Astrocyte of the cerebellum (primary cell): ENCODE measurements at regions not wholly inside any gene's neighbourhood (a gene's known extent, or its start where the extent isn't known, plus 50 kb on each side); places are given as distances from the start of the nearest gene placed in this dataset.

Experiments used
- DNase-seq: peaks from one replicate; pipeline ENCODE4 v3.0.0-alpha.2; 2011; ENCODE audit warnings: low read depth
- H3K4me3 ChIP-seq: 2 replicates; pipeline ENCODE4 v1.5.1; 2011; ENCODE audit warnings: mild to moderate bottlenecking, low read depth, low read length, moderate library complexity
- in situ Hi-C: cut with HindIII; loops from 2 replicates; pipeline ENCODE4 v1.10.0; 2017; ENCODE audit warnings: low sequenced_read_pairs
- TF ChIP-seq, protein P1 (sequence below): IDR thresholded peaks from 2 replicates; pipeline ENCODE4 v1.5.1; 2012; ENCODE audit warnings: low read length, low read depth, moderate library complexity, mild to moderate bottlenecking; ENCODE audit errors: missing control alignments

DNA sequence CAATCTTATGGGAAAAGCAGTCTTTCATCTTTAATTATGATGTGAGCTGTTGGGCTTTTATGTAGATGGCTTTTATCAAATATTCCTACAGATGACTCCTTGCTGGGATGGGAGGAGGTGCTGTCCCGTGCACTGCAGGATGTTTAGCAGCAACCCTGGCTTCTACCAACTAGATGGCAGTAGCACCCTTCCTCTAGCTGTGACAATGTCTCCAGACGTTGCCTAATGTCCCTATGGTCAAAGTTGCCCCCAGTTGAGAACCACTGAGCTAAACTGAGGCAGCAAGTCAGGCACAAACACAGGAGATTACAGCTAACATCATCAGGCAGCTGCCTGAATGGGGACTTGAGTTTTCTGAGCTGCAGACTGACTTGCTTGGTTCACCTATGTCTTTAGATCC, 401.9 kb upstream of the PDE4D start:
- no peak overlapping the region for H3K4me3 ChIP-seq
- in situ Hi-C loops = no loop called here
- peak; percentile 3 for DNase-seq
- TF ChIP-seq, protein P1, sequence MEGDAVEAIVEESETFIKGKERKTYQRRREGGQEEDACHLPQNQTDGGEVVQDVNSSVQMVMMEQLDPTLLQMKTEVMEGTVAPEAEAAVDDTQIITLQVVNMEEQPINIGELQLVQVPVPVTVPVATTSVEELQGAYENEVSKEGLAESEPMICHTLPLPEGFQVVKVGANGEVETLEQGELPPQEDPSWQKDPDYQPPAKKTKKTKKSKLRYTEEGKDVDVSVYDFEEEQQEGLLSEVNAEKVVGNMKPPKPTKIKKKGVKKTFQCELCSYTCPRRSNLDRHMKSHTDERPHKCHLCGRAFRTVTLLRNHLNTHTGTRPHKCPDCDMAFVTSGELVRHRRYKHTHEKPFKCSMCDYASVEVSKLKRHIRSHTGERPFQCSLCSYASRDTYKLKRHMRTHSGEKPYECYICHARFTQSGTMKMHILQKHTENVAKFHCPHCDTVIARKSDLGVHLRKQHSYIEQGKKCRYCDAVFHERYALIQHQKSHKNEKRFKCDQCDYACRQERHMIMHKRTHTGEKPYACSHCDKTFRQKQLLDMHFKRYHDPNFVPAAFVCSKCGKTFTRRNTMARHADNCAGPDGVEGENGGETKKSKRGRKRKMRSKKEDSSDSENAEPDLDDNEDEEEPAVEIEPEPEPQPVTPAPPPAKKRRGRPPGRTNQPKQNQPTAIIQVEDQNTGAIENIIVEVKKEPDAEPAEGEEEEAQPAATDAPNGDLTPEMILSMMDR = peak; percentile 65

DNA sequence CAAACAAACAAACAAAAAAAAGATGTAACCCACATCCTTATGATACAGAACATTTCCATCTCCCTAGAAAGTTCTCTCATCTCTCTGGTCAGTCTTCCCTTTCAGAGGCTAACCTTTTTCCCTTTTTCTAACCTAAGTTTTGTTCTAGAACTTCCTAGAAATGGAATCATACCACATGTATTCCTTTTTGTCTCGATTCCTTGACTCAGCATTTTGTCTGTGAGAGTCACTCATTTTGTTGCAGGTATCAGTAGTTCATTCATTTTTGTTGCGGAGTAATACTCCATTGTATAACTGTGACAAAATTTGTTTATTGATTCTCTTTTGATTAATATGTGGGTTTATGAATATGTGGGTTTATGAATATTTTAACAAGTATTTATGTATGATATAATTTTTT, 400.0 kb upstream of the PDE4D start:
- H3K4me3 ChIP-seq = no peak overlapping the region
- DNase-seq = no peak
- TF ChIP-seq, protein P1 = no peak
- in situ Hi-C loops = no loop called here

DNA sequence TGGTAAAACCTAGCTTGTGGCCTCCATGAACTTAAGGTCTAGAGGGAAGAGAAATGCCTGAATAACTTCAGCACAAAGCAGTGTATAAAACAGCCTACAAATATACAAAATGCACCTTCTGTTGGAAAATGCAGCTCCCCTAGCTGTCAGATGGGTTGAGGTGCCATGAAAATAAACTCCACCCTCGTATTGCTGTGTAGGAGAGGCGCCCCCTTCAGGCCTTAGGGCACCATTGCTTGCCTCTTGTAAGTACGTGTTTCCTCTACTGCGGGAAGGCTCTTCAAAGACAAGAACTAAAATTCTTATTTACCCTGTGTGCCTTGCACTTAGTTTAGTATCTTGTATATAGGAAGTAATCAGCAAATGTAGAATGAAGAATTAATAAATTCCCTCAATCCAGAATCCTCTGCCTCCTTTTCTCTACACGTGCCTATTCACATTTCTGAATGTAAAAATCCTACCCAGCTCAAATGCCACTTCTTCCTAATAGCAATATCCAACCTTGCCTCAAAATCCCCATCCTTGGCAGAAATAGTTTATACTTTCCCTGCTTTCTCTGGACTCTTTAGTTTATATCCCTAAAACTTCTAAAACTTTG, 393.7 kb upstream of the PDE4D start:
- DNase-seq = peak; percentile 20
- in situ Hi-C loops = no loop called here
- TF ChIP-seq, protein P1 = peak; percentile 73
- H3K4me3 ChIP-seq = no peak overlapping the region

DNA sequence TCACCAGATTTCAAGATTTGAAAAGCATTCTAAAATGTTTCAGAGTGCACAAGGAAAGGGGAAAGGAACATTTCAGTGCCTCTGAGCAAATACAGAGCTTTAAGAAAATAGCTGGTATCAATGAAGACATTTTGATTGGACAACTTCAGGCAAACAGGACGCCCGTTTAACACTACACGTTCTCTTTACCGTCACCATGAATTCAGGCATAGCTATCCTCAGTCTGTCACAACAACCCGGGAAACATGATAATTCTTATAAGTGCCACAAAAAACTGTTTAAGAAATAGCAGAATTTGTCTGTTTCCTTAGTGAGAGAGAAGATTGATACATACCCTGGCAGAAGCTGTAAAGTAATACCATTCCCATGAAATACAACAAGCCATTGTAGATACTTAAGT, 392.4 kb upstream of the PDE4D start:
- no peak for DNase-seq
- TF ChIP-seq, protein P1 = no peak
- no peak overlapping the region for H3K4me3 ChIP-seq
- in situ Hi-C loops = no loop called here

DNA sequence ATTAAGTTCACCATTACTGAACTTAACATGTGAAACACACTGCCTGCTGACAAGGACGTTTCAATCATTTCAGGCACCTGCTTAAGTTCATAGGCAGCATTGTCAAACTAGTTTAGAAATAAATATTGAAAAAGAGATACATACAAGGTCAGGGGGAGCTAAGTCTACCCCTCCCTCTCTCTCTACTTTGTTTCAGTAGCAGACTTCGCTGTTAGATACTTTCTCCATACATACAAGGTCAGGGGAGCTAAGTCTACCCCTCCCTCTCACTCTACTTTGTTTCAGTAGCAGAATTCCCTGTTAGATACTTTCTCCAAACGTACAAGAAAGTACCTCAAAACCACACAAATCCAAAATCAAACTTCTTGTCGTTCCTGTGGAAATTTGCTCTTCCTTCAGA, 387.4 kb upstream of the PDE4D start:
- TF ChIP-seq, protein P1 = no peak
- in situ Hi-C loops = no loop called here

DNA sequence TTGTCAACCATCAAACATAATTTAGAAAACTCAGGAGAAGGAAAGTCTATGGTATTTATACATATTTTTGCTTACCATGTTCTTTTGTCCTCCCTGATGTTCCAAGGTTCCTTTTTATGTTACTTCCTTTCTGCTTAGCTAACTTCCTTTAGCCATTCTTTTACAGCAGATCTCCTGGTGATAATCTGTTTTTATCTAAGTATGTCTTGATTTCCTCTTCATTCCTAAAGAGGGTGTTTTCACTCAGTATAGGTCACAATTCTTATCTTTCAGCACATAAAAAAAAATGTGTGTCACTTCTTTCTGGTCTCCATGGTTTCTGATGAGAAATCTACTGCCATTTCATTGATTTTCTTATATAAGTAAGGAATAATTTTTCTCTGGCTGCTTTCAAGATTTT, 384.4 kb upstream of the PDE4D start:
- in situ Hi-C loops = no loop called here
- TF ChIP-seq, protein P1 = no peak
- no peak for DNase-seq
- H3K4me3 ChIP-seq = no peak overlapping the region

More for the DNA sequence above, 387.4 kb upstream of the PDE4D start:
- no peak overlapping the region for H3K4me3 ChIP-seq
- no peak for DNase-seq
